WTC11 (cell line): ENCODE measurements at regions not wholly inside any gene's neighbourhood (a gene's known extent, or its start where the extent isn't known, plus 50 kb on each side); places are given as distances from the start of the nearest gene placed in this dataset.
"Not testable (repeated sequence)": the region's sequence is repeated elsewhere in the genome, so short reads cannot be mapped to it uniquely, and the experiment has no call there.

ENCODE experiments used
- ATAC-seq: fragments of 200-7000 bp; cut with Tn5 transposase; 2 replicates; pipeline ENCODE4 v1.10.0; 2021; ENCODE audit warnings: mild to moderate bottlenecking, moderate library complexity
- CTCF ChIA-PET: fragments of 300-600 bp; sonication (Branson Sonifier 250); formaldehyde crosslinking; loops from one replicate; lab custom pipeline; 2021; ENCODE audit warnings: antibody characterized with exemption; lab: Charles Lee
- POLR2A ChIA-PET: fragments of 350-600 bp; sonication (Branson Sonifier 250); formaldehyde crosslinking; loops from one replicate; lab custom pipeline; 2021; ENCODE audit warnings: antibody characterized with exemption; lab: Charles Lee
- DNase-seq: peaks from one replicate; pipeline ENCODE4 v3.0.0; 2021; ENCODE audit warnings: low spot score
- H3K27ac Mint-ChIP-seq: 2 replicates; pipeline ENCODE4 v1.8.0; 2021; ENCODE audit warnings: mixed read lengths
- H3K27me3 Mint-ChIP-seq: 2 replicates; pipeline ENCODE4 v1.8.0; 2021; ENCODE audit warnings: low read depth, mild to moderate bottlenecking, moderate library complexity, mixed read lengths
- H3K36me3 Mint-ChIP-seq: 2 replicates; pipeline ENCODE4 v1.8.0; 2021; ENCODE audit warnings: mixed read lengths
- H3K4me1 Mint-ChIP-seq: 2 replicates; pipeline ENCODE4 v1.8.0; 2022; ENCODE audit warnings: mixed read lengths
- H3K4me3 Mint-ChIP-seq: 2 replicates; pipeline ENCODE4 v1.8.0; 2021; ENCODE audit warnings: mild to moderate bottlenecking, moderate library complexity, mixed read lengths
- H3K9me3 Mint-ChIP-seq: 2 replicates; pipeline ENCODE4 v1.8.0; 2021; ENCODE audit warnings: mixed read lengths
- ARID4B ChIP-seq: sonication (generic); formaldehyde crosslinking; IDR thresholded peaks from 2 replicates; pipeline ENCODE4 v1.8.0; 2023; ENCODE audit warnings: missing genetic modification reagents, mild to moderate bottlenecking, borderline replicate concordance
- CREM ChIP-seq: sonication (generic); formaldehyde crosslinking; IDR thresholded peaks from 2 replicates; pipeline ENCODE4 v1.8.1; 2022; ENCODE audit warnings: mild to moderate bottlenecking, missing genetic modification reagents, moderate library complexity
- E2F4 ChIP-seq: sonication (generic); formaldehyde crosslinking; IDR thresholded peaks from 2 replicates; pipeline ENCODE4 v1.8.1; 2022; ENCODE audit warnings: low read depth, mild to moderate bottlenecking, moderate library complexity, missing genetic modification reagents, borderline replicate concordance
- E2F5 ChIP-seq: sonication (generic); formaldehyde crosslinking; IDR thresholded peaks from 2 replicates; pipeline ENCODE4 v1.8.1; 2022; ENCODE audit warnings: mild to moderate bottlenecking, moderate library complexity, missing genetic modification reagents
- ESRRA ChIP-seq: sonication (generic); formaldehyde crosslinking; IDR thresholded peaks from 2 replicates; pipeline ENCODE4 v1.8.1; 2022; ENCODE audit warnings: mild to moderate bottlenecking, missing genetic modification reagents, borderline replicate concordance
- GTF2I ChIP-seq: fragments of 250-450 bp; sonication (Bioruptor Pico); conservative IDR thresholded peaks from 2 replicates; pipeline ENCODE4 v1.4.0; 2021; ENCODE audit warnings: mild to moderate bottlenecking
- JAZF1 ChIP-seq: fragments of 250-450 bp; sonication (Bioruptor Pico); IDR thresholded peaks from 2 replicates; pipeline ENCODE4 v1.9.0; 2021; ENCODE audit warnings: moderate library complexity, mild to moderate bottlenecking, inconsistent platforms
- KAT7 ChIP-seq: sonication (generic); formaldehyde crosslinking; IDR thresholded peaks from 2 replicates; pipeline ENCODE4 v1.8.1; 2023; ENCODE audit warnings: missing genetic modification reagents, mild to moderate bottlenecking, borderline replicate concordance
- NR1H2 ChIP-seq: sonication (generic); formaldehyde crosslinking; IDR thresholded peaks from 2 replicates; pipeline ENCODE4 v1.9.0; 2021; ENCODE audit warnings: mild to moderate bottlenecking, moderate library complexity, missing genetic modification reagents
- NR2C2 ChIP-seq: sonication (generic); formaldehyde crosslinking; IDR thresholded peaks from 2 replicates; pipeline ENCODE4 v1.8.0; 2022; ENCODE audit warnings: mild to moderate bottlenecking, missing genetic modification reagents
- NR3C1 ChIP-seq: sonication (generic); formaldehyde crosslinking; conservative IDR thresholded peaks from 2 replicates; pipeline ENCODE4 v1.8.1; 2023; ENCODE audit warnings: low read depth, mild to moderate bottlenecking, missing genetic modification reagents
- RORB ChIP-seq: fragments of 250-450 bp; sonication (Bioruptor Pico); IDR thresholded peaks from 2 replicates; pipeline ENCODE4 v1.9.0; 2021; ENCODE audit warnings: mild to moderate bottlenecking
- SOX15 ChIP-seq: fragments of 250-450 bp; sonication (Bioruptor Pico); IDR thresholded peaks from 2 replicates; pipeline ENCODE4 v1.9.0; 2021; ENCODE audit warnings: mild to moderate bottlenecking
- TCF7 ChIP-seq: sonication (generic); formaldehyde crosslinking; IDR thresholded peaks from 2 replicates; pipeline ENCODE4 v1.8.0; 2022; ENCODE audit warnings: mild to moderate bottlenecking, low read depth, missing genetic modification reagents, moderate library complexity
- TP53 ChIP-seq: sonication (generic); formaldehyde crosslinking; IDR thresholded peaks from 2 replicates; pipeline ENCODE4 v1.8.1; 2023; ENCODE audit warnings: mild to moderate bottlenecking, missing genetic modification reagents
- ZBTB21 ChIP-seq: sonication (generic); formaldehyde crosslinking; IDR thresholded peaks from 2 replicates; pipeline ENCODE4 v1.8.1; 2023; ENCODE audit warnings: mild to moderate bottlenecking, missing genetic modification reagents, borderline replicate concordance
- ZNF219 ChIP-seq: sonication (generic); formaldehyde crosslinking; IDR thresholded peaks from 2 replicates; pipeline ENCODE4 v1.8.0; 2023; ENCODE audit warnings: missing genetic modification reagents, mild to moderate bottlenecking, borderline replicate concordance
- ZNF423 ChIP-seq: fragments of 250-450 bp; sonication (Bioruptor Pico); IDR thresholded peaks from 2 replicates; pipeline ENCODE4 v2.1.2; 2022; ENCODE audit warnings: mild to moderate bottlenecking, moderate library complexity
- ZNF532 ChIP-seq: fragments of 250-450 bp; sonication (Bioruptor Pico); IDR thresholded peaks from 2 replicates; pipeline ENCODE4 v1.9.0; 2021; ENCODE audit warnings: mild to moderate bottlenecking, borderline replicate concordance

- no peak overlapping the region for H3K27ac Mint-ChIP-seq
These were observed 74.9 kb upstream of the ADGRL2 start for GRCh38 chr1:81725823-81726222.

GRCh38 chr1:81722631-81723328 is 78.0 kb upstream of the ADGRL2 start:
- POLR2A ChIA-PET = not testable (repeated sequence)

More at GRCh38 chr1:81725823-81726222, 74.9 kb upstream of the ADGRL2 start:
- ATAC-seq = no peak
- CTCF ChIA-PET = no interaction called here
- Mint-ChIP-seq H3K4me1 (peaks cover 6% of the 10 kb centered on the region), H3K36me3 (no peaks in the 10 kb centered on the region)
- TF ChIP-seq E2F5 (CRISPR knock-in tag) (no peak), CREM (no peak), E2F4 (CRISPR knock-in tag) (no peak), RORB (CRISPR knock-in tag) (no peak), NR1H2 (CRISPR knock-in tag) (no peak), ESRRA (CRISPR knock-in tag) (no peak), TCF7 (CRISPR knock-in tag) (no peak), TP53 (no peak), ZNF219 (CRISPR knock-in tag) (no peak)
- TF ChIP-seq, all 79 proteins: peak for 0
- POLR2A ChIA-PET = no interaction called here
- Mint-ChIP-seq H3K4me3 (no peak overlapping the region), H3K27me3 (no peaks in the 10 kb centered on the region), H3K9me3 (no peaks in the 10 kb centered on the region)
- DNase-seq = no peak

GRCh38 chr1:81720256-81720655 is 80.5 kb upstream of the ADGRL2 start:
- not testable (repeated sequence) for ATAC-seq, H3K36me3 Mint-ChIP-seq, H3K4me3 Mint-ChIP-seq, H3K9me3 Mint-ChIP-seq, H3K27me3 Mint-ChIP-seq, H3K4me1 Mint-ChIP-seq, DNase-seq
- CTCF ChIA-PET = interaction anchor here (0.7 kb wide), 1 partner anchor 172 kb away, joined by 3 read pairs; no protein-coding TSS in a partner anchor
- POLR2A ChIA-PET = interaction anchor here (0.6 kb wide), 1 partner anchor 25 kb away, joined by 3 read pairs; no protein-coding TSS in a partner anchor
- H3K27ac Mint-ChIP-seq = peak overlapping the region; percentile 43

More at GRCh38 chr1:81722631-81723328, 78.0 kb upstream of the ADGRL2 start:
- H3K27me3 Mint-ChIP-seq, H3K27ac Mint-ChIP-seq, H3K4me1 Mint-ChIP-seq, CTCF ChIA-PET, ATAC-seq, DNase-seq, H3K9me3 Mint-ChIP-seq, H3K36me3 Mint-ChIP-seq, H3K4me3 Mint-ChIP-seq: not testable (repeated sequence)

- ATAC-seq (no peak), DNase-seq (no peak)
- Mint-ChIP-seq H3K27ac (no peak overlapping the region), H3K27me3 (no peaks in the 10 kb centered on the region), H3K36me3 (no peaks in the 10 kb centered on the region), H3K4me3 (no peak overlapping the region), H3K9me3 (no peaks in the 10 kb centered on the region), H3K4me1 (peaks cover 6% of the 10 kb centered on the region; the same call in 1 of the 2 replicates)
- CTCF ChIA-PET = no interaction called here
- POLR2A ChIA-PET = no interaction called here
- TF ChIP-seq KAT7 (CRISPR knock-in tag) (no peak), ZNF423 (no peak), NR3C1 (CRISPR knock-in tag) (no peak), GTF2I (CRISPR knock-in tag) (no peak), ZNF532 (no peak), ARID4B (CRISPR knock-in tag) (no peak), SOX15 (CRISPR knock-in tag) (no peak), NR2C2 (CRISPR knock-in tag) (no peak), NR1H2 (CRISPR knock-in tag) (no peak), ZBTB21 (no peak), JAZF1 (CRISPR knock-in tag) (no peak)
These were observed 83.5 kb upstream of the ADGRL2 start for GRCh38 chr1:81717230-81717629.
